ENCODE measurements at regions not wholly inside any gene's neighbourhood (a gene's known extent, or its start where the extent isn't known, plus 50 kb on each side); places are given as distances from the start of the nearest gene placed in this dataset.

DNA sequence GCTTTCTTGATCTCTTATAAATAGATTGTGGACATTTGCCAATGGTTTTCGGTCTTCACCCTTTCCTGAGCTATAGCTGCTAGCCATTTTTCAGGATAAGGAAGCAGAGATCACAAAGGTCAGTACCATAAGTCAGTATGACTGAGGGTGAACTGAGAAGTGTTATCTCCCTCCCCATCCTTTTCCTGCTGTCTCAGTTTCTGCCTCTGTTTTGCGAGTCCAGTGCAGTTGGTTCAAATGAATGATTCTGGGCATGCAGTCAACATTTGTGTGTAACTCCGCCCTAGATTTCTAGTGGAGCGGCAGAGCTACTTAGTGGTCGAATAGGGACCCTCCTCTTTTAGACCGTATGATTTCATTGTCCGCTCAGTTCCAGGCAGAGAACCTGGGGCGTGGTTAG, 460.8 kb upstream of the ARGLU1 start:
- DNase-seq (ENCODE audit: low read depth) = no peak

DNA sequence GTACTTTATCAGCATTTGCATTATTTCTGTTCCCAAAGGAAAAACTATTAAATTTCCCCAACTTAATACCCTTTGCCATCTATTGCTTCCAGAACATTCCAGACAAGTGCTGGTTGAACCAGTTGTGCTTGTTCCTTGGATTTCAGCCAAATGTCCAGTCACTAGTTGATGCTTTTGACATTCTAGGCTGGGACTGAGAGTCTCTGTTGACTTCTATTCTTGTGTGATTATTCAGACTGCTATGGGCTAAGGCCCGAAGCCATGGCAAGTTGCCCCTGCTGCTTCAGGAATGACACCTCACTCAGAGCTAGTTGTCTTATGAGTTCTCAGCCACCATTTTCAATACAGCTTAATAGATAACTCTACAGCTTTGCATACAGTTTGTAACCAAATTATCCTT, 458.1 kb upstream of the ARGLU1 start:
- DNase-seq (ENCODE audit: low read depth) = no peak

DNA sequence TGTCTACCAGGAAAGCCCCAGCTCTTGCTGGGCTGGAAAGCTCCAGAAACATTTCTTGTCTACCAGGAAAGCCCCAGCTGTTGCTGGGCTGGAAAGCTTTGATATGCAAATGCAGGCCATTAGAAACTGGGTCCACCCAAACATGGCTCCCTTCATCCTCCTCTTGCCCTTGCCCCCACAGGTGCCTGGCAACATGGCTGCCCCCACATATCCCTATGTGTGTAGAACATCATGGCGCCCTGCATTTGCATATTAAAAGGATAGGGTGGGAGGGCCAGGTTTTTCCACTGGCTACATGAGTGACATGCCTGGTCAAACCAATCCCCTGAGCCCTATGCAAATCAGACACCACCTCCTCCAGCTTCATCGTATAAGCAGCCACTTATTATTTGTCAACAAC, 455.4 kb upstream of the ARGLU1 start:
- DNase-seq (ENCODE audit: low read depth) = no peak

DNA sequence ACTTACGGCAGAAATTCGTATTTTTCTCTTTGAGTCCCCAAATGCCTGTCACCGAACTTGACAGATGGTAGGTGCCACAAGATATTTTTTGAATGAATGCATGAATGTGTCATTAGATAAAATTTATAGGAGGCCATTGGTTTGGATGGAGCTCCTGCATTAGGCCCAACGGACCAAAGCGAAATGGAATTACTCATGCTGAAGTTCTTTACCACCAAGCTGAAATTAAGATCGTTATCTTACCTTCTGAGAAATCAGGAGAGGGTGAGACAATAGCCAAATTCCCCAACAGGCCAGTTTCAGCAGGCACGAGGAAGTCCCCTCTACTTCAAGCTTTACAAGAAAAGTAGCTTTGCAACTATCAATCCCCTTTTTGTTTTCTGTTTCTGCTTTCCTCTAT, 452.5 kb upstream of the ARGLU1 start:
- no peak for DNase-seq (ENCODE audit: low read depth)

DNA sequence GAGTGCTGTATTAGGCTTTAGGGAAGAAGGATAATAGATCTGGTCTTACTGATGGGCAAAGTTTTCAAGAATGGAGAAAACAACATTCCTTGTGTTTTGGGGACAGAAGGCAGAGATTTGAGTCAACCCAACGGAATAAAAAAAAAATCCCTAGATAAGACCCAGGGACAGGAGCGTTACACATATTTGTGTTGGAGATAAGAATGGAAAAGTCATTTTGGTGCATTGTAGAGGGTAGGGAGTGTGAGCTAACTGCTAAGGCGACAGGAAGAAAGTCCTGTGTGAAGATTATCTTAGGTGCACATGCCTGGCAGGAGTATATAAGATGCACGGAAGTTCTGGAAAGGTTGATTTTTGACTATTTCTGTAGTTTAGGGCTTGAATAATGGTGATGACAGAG, 450.3 kb upstream of the ARGLU1 start:
- no peak for DNase-seq (ENCODE audit: low read depth)

DNA sequence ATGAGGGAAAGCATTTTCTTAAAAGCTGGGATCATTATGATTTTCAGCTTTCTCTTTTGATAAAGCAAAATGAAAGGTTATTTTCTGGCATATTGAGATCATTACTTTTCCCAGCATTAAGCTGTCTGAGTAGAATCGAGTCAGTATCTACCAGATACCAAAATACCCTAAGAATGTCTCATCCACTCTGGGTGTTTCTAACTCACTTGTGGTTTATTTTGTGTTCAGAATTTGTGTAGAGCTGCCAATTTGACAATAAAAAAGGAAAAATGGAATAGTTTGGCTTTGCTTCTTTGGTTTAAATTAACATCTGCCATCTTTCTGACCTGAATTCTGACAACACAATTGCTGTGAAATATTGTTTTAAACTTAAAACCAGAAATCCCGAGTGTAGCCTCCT, 438.7 kb upstream of the ARGLU1 start:
- no peak for DNase-seq (ENCODE audit: low read depth)

DNA sequence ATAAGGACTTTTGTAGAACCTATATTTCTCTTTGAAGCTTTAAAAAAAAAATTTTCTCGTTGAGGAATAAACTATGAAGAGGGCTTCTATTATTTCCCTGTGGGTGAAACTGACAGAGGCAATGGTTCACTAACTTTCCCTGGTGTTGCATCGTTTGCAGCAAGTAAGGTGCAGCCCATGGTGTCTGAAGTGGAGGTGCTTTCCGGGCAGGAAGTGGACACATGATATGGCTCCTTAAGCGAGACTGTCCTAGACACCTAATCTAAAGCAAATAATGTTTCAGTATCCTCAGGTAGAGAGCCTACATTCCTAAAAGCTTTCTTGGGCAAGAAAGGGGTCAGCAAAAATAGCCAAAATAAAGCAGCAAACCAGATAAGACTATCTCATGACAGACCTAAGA, 437.6 kb upstream of the ARGLU1 start:
- no peak for DNase-seq (ENCODE audit: low read depth)

DNA sequence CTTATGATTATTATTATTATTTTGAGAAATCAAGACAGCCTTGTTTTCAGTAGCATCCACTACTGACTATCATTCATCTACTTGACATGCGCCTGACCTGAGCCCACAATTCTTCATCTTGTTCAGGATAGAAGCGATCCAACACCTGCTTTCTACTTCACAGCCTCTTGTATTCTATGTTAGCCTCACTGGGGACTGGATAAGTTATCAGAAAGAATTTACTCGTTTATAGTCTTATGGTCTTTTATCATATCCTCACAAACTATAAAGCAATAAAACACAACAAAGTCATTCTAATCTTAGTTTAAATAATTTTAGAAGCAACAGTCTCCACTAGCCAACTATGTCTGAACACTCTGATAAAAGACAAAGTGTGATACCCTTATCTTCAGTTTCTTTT, 436.0 kb upstream of the ARGLU1 start:
- DNase-seq (ENCODE audit: low read depth) = no peak

DNA sequence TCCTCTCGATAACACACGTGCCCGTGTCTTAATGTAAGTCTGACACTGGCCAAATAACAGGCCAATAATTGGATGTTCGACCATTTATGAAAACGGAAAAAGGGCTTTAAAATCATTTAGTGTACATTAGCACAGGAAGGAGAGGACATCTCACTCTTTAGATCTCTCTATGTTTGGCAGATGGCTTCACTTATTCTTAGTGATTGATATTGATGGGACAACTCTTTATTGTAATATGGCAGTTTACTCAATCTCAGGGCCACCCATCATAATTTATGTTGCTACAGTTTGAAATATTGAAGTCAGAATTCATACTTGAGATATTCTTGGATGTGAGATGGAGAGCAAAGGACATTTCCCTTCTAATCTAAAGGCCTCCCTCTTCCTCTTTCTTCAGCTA, 430.7 kb upstream of the ARGLU1 start:
- no peak for DNase-seq (ENCODE audit: low read depth)

DNA sequence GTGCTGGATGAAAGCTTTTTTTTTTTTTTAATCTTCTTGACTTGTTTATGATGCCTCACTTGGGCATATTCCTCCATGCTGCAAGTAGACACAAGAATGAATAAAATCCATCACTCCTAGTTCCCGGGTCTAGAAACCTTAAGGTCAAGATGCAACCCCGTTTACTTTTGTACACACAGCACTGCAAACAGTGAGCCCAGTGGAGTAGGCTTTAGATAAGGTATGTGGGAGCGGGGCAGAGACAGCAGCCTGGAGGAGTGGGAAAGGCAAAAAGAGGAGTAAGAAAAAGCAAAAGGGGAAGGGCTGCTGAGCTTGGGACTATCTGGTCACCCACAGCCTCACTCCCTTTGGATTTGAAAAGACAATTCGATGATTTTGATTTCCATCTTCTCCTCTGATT, 429.8 kb upstream of the ARGLU1 start:
- no peak for DNase-seq (ENCODE audit: low read depth)

DNA sequence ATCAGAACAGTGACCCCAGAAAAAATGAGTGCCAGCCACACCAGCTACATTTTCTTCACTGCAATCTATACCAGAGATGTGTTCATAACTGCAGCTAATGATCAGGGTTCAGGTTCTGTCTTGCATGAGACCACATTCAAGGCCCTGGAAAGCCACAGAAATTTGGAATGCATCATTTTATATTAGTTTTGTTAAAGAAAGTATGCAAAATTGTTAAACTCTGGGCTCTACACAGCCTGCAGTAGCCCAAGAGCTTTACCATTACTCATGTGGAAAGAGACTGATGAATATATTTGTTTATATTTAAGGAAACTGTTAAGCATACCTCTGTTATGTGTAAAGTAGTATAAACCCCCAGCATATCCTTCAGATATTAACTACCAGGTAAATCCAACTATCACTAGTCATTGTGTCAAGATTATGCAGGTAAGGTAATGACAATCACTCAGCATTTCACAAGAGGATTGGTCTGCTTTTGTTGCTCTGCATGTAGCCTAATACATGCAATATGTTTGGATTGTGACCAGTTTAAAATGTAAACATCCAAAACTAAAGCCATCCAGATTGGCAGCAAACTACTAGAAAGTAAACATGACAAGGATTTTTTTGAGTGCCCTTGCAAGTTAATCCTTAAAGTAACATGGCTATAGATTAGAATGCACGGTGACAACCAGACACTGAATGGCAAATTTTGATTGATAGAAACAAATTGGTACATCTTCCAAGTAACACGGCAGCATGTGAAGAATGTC, 429.1 kb upstream of the ARGLU1 start:
- no peak for DNase-seq (ENCODE audit: low read depth)

DNA sequence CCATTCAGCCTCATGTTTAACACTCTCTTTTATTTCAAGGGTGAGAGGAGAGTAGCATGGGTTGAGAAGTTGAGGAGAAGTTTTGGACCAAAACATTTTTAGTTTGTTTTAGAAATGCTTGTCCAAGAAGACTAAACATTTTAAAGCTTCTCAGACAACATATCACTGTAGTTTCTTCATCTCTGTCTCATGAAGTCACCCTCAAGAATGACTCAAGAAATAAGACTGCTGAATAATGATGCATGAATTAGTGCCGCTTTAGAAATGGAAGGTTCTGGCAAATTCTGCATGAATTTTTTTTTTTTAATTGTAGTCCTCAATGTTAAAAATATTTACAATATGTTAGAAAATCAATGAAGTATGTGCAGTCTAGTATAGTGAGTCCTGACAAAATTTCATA, 422.7 kb upstream of the ARGLU1 start:
- DNase-seq (ENCODE audit: low read depth) = no peak

DNA sequence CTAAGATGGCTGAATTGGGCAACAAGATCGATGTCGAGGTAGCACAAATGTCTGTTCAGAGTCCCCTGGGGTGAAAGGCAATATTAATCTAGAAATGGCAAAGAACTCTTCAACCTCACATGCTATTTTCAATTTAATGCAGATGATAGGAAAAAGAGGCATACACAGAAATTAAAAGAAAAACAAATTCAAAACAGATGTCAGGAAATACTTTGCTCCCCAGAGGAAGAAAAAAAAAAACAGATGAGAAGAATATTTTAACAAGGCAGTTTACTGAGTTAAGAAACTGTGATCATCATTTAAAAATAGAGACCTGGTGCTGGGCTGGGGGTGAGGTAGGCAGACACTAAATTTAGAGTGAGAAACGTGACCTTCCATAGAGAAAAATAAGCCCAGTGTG, 421.9 kb upstream of the ARGLU1 start:
- DNase-seq (ENCODE audit: low read depth) = no peak

DNA sequence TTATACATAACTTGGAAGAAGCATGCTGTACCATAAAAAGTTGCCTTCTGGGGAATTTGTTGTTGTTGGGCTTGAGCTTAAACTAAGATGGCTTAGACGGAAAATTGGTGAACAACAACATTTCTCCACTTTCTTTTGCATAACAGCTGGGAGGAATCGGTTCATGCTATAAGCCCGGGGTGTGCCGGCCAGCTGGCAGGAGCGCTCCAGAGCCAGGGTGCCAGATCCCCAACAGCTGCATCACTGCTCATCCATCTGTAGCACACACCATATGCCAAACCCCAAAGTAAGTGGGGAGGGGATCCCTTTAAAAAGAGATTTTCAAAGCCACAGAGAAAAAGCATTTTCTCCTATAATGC, 419.5 kb upstream of the ARGLU1 start:
- no peak for DNase-seq (ENCODE audit: low read depth)

DNA sequence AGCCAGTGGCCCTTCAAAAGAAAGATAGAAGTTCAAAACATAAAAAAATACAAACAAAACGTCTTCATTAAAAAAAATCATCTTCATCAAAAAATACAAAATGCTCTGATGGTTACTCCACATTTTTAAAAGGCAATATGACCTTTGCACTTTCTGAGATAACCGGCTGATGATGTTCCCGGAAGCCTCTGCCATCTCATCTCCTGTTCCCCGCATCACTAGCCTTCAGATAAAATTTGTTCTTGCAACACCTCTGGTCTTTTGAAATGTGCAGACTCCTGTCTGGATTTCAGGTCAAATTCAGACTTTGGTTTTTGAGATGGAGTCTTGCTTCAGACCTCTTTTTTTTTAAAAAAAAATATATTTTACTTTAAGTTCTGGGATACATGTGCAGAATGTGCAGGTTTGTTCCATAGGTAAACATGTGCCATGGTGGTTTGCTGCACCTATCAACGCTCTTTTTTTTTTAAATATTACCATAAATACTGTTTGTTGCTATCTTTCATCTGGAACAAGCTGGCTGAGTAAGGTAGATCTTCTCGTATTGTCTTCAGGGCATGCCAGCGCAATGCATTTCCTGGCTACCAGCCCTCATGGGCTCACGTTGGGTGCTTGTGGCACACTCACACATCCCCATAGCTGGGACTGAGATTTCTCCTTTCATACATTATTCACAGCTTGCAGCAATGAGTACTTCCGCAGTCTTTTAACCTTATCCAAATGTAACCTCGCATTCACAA, 418.9 kb upstream of the ARGLU1 start:
- DNase-seq (ENCODE audit: low read depth) = no peak

DNA sequence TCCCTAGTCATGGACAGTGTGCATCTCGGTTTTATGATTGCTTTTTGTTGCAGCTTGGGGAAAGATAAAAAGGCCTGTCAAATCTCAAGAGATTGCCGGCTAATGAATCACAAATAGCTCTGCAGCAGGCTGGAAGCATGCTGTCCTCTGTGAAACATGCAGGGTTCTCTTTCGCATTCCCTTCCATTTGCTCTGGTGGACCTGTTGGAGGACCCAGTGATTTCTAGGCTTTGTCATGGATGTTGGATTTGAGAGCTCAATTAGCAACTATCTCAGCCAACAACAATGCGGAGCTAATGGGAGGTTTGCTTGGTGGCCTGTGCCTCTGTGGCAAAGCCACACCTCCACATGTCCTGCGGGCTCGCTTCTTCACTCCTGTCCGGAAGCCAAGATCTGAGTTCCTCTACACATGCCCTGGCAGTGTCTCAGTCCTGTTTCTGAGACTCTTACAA, 418.1 kb upstream of the ARGLU1 start:
- no peak for DNase-seq (ENCODE audit: low read depth)

DNA sequence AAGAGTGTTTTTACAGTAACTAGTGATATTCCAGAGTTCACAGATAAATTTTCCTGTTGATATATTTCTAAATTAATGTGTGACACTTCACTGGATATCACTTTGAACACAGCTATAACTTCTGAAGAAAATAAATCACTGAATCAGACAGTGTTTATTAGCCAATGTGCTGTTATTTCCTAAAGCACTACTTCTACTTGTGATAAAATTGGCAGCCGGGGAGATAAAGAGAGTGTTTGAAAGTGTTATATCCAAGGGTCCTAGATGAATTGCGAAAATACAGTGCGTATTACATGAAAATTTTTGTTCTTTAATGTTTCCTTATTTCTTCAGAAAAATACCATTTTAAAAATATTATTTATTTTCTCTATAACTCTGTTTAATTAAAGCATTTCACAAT, 417.5 kb upstream of the ARGLU1 start:
- no peak for DNase-seq (ENCODE audit: low read depth)

DNA sequence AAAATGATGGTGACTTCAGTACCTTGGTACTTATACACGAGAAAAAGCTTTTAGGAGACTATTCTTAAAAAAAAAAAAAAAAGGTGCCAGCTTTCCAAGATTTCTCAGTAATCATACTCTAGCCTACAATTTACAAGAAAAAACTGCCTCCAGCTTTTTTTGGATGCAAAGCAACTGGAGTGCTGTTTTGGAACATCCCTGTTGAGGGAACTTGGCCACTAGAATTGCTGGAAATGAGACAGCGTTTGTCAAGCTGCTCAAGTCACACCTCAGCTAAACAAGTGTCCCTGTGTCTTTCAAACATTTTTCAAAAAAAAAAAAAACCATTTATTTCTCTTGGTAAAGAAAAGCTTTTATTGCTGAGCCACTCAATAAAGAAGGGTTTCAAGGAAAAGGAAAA, 413.1 kb upstream of the ARGLU1 start:
- DNase-seq (ENCODE audit: low read depth) = no peak

DNA sequence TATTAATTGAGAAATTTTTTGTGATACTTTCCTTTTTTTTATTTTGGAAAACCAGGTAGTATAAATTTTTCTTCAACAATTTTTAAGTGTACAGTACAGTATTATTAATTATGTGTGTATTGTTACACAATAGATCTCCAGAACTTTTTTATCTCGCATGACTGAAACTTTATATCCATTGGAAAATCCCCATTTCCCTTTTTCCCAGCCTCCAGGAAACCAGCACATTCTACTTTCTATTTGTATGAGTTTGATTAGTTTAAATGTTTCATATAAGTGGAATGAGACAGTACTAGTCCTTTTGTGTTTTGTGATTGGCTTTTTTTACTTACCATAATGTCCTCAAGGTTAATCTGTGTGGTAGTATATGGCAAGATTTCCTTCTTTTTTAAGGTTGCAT, 399.5 kb upstream of the ARGLU1 start:
- no peak for DNase-seq (ENCODE audit: low read depth)

DNA sequence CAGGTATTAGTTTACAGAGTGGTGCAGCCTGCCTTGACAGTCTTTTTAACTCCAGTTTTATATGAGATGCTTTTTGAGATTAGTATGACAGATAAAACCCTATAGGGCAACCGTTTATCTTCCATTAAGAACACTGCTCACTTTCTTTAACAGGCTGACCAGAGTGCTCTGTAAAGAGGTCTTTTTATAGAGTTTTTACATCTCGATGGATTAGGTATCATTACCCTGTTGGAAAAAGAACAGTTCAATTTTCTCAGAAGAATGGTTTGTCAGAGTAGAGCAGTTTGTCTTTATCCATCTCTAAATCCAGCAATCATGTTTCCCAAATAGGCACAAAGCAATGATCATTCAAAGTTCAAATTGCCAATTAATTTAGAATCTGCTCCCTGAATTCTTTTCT, 395.2 kb upstream of the ARGLU1 start:
- no peak for DNase-seq (ENCODE audit: low read depth)

DNA sequence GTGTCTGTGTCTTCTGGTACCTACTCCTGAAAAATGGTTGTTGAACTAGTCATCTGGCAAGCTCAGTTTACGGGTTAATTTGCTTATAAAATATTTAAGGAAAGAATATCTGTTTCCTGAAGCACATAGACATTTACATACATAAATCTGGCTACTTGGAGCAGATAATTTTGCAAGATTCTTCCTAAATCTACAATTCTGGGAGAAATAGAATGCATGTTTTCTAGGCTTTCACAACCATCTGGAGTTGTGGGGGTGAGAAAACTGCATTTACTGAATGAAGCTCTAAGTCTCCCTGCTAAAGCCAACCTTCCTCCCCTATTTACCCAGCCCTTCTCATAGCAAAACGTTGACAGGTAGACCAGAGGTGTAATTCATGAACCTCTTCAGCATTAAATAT, 393.7 kb upstream of the ARGLU1 start:
- DNase-seq (ENCODE audit: low read depth) = no peak

DNA sequence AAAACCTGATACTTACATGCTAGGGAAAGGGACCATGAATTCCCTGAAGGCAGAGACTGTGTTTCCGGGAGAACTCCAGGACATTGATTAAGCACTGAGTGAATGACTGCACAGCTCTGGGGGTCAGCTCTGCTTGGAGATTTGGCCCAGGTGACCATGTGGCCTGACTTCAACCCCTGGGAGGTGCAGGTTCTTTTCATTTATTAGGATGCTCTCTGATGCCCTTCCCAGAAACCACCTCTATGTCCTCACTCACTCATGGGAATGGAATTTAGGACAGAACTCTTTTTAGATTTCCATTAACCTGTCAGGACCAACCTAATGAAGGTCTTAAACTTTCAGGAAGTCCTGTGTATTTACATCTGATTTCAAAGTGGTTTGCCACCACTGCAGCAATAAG, 393.3 kb upstream of the ARGLU1 start:
- DNase-seq (ENCODE audit: low read depth) = no peak

DNA sequence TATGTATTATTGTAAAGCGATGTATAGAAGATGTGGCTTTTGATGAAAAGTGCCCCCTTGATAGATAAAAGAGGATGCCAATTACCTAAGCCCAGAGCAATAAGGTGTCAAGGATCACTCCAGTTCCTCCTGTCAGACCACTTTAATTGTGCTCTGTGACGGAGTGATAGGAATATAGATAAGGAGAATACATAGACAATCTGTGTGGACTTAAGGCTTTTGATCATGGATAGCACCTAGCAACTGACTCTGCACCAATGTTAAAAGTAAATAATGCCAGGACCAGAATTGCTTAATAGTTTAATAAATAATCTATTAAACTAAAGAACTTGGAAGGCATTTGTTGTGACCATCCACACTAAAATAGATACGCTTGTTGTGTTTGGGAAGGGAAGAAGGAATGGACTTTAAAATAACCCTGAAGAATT, 390.7 kb upstream of the ARGLU1 start:
- DNase-seq (ENCODE audit: low read depth) = no peak

DNA sequence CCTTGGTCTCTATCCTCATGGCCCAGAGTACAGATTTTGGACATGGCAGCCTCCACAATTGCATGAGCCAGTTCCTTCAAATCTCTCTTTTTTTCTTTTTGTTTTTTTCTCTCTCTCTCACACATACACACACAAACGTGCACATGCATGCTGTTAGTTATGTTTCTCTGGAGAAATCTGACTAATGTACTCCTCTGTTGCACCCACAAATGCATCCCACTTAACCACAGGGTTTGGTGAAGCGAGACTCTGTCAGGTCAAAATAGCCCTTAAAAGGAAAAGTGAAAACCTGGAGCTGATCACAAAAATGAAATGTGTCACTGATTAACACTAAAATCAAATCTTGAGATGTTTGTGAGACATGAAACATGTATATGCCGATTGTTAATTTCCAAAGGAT, 374.6 kb upstream of the ARGLU1 start:
- DNase-seq (ENCODE audit: low read depth) = no peak

Measured in HS-27A (cell line).